IMR-90 (cell line): ENCODE measurements at regions not wholly inside any gene's neighbourhood (a gene's known extent, or its start where the extent isn't known, plus 50 kb on each side); places are given as distances from the start of the nearest gene placed in this dataset.

Experiments used
- ATAC-seq: fragments of 200-7000 bp; cut with Tn5 transposase; 2 replicates; pipeline ENCODE4 v1.9.1; 2020; ENCODE audit warnings: low read depth, mild to moderate bottlenecking, moderate library complexity
- BruUV-seq: library from RNA; stranded (reverse); fragments of 400-500 nt; replicated peaks from 2 replicates; lab custom pipeline; 2021; lab: Mats Ljungman, UMichigan
- CTCF ChIA-PET: fragments of 300-600 bp; formaldehyde crosslinking; extraction: SDS; loops from one replicate; lab custom pipeline; 2021; ENCODE audit warnings: antibody characterized with exemption; lab: Yijun Ruan, JAX
- POLR2A ChIA-PET: fragments of 300-600 bp; sonication (Branson Sonifier 250); formaldehyde crosslinking; loops from one replicate; lab custom pipeline; 2022; ENCODE audit warnings: antibody characterized with exemption; ENCODE audit not compliant: unreplicated experiment; lab: Charles Lee
- DNase-seq: peaks from one replicate; pipeline ENCODE4 v3.0.0; 2013
- H2AFZ ChIP-seq: replicated peaks from 2 replicates; pipeline ENCODE3; 2013; ENCODE audit warnings: low read length, mild to moderate bottlenecking; ENCODE audit not compliant: poor library complexity
- H2AK5ac ChIP-seq: 2 replicates; pipeline ENCODE4 v1.6.1; 2013; ENCODE audit warnings: low read depth, low read length, inconsistent platforms
- H2AK9ac ChIP-seq: replicated peaks from 2 replicates; pipeline ENCODE3; 2013; ENCODE audit warnings: mild to moderate bottlenecking, low read depth, low read length, moderate library complexity; ENCODE audit not compliant: poor library complexity
- H2BK120ac ChIP-seq: 2 replicates; pipeline ENCODE4 v1.6.1; 2013; ENCODE audit warnings: low read depth, low read length, inconsistent platforms
- H2BK15ac ChIP-seq: 3 replicates; pipeline ENCODE4 v1.6.1; 2013; ENCODE audit warnings: low read depth, low read length, inconsistent platforms
- H2BK20ac ChIP-seq: 2 replicates; pipeline ENCODE4 v1.6.1; 2013; ENCODE audit warnings: low read depth, mild to moderate bottlenecking, inconsistent platforms, low read length, moderate library complexity
- H2BK5ac ChIP-seq: 2 replicates; pipeline ENCODE4 v1.6.1; 2013; ENCODE audit warnings: mild to moderate bottlenecking, low read depth, low read length, inconsistent platforms; ENCODE audit not compliant: poor library complexity, severe bottlenecking
- H3K14ac ChIP-seq: replicated peaks from 2 replicates; pipeline ENCODE4 v1.6.1; 2013; ENCODE audit warnings: low read depth, low read length, inconsistent platforms
- H3K18ac ChIP-seq: 2 replicates; pipeline ENCODE4 v1.6.1; 2013; ENCODE audit warnings: low read depth, low read length, control low read depth
- H3K23ac ChIP-seq: 2 replicates; pipeline ENCODE4 v1.6.1; 2013; ENCODE audit warnings: low read depth, low read length, inconsistent platforms
- H3K27ac ChIP-seq: 2 replicates; pipeline ENCODE4 v1.5.1; 2013; ENCODE audit warnings: mild to moderate bottlenecking, control low read depth, low read length; ENCODE audit not compliant: insufficient read depth
- H3K27me3 ChIP-seq: 2 replicates; pipeline ENCODE4 v1.6.1; 2013; ENCODE audit warnings: low read length; ENCODE audit not compliant: control insufficient read depth, insufficient read depth
- H3K36me3 ChIP-seq: 2 replicates; pipeline ENCODE4 v1.6.1; 2013; ENCODE audit warnings: low read length, mixed read lengths; ENCODE audit not compliant: control insufficient read depth, insufficient read depth
- H3K4ac ChIP-seq: 2 replicates; pipeline ENCODE4 v1.6.1; 2013; ENCODE audit warnings: low read depth, low read length, inconsistent platforms
- H3K4me1 ChIP-seq: 2 replicates; pipeline ENCODE4 v1.6.1; 2013; ENCODE audit warnings: low read length, mixed read lengths; ENCODE audit not compliant: control insufficient read depth, insufficient read depth
- H3K4me2 ChIP-seq: 2 replicates; pipeline ENCODE4 v1.6.1; 2013; ENCODE audit warnings: low read depth, mild to moderate bottlenecking, control low read depth, low read length, moderate library complexity
- H3K4me3 ChIP-seq: 2 replicates; pipeline ENCODE4 v1.5.1; 2013; ENCODE audit warnings: low read depth, mild to moderate bottlenecking, control low read depth, low read length, moderate library complexity; ENCODE audit not compliant: insufficient read depth
- H3K56ac ChIP-seq: 2 replicates; pipeline ENCODE4 v1.6.1; 2013; ENCODE audit warnings: low read length, inconsistent platforms; ENCODE audit not compliant: insufficient read depth; ENCODE audit errors: extremely low read depth
- H3K79me1 ChIP-seq, 2 experiments: 2 replicates each; pipeline ENCODE4 v1.6.1; 2013; ENCODE audit warnings: low read length in 2 of 2, inconsistent platforms in 1 of 2, low read depth in 1 of 2
- H3K9ac ChIP-seq: 2 replicates; pipeline ENCODE4 v1.6.1; 2013; ENCODE audit warnings: low read depth, low read length, control low read depth
- H3K9me1 ChIP-seq: 2 replicates; pipeline ENCODE4 v1.6.1; 2013; ENCODE audit warnings: low read length, inconsistent platforms; ENCODE audit not compliant: insufficient read depth
- H3K9me3 ChIP-seq: 2 replicates; pipeline ENCODE4 v1.6.1; 2013; ENCODE audit warnings: low read length; ENCODE audit not compliant: control insufficient read depth, insufficient read depth
- H4K20me1 ChIP-seq: 2 replicates; pipeline ENCODE4 v1.6.1; 2013; ENCODE audit warnings: low read length, inconsistent platforms; ENCODE audit not compliant: insufficient read depth
- H4K5ac ChIP-seq: 2 replicates; pipeline ENCODE4 v1.6.1; 2013; ENCODE audit warnings: mild to moderate bottlenecking, low read depth, low read length, control low read depth
- H4K8ac ChIP-seq, 2 experiments: 2 replicates each; pipeline ENCODE4 v1.6.1; 2013; ENCODE audit warnings: low read depth in 2 of 2, low read length in 2 of 2, control low read depth in 1 of 2, inconsistent platforms in 1 of 2
- H4K91ac ChIP-seq: 2 replicates; pipeline ENCODE4 v1.6.1; 2013; ENCODE audit warnings: low read depth, low read length, inconsistent platforms; ENCODE audit not compliant: insufficient read depth
- MAZ ChIP-seq: IDR thresholded peaks from 2 replicates; pipeline ENCODE4 v1.6.1; 2012; ENCODE audit warnings: low read depth, mild to moderate bottlenecking, low read length, improper control_type of control experiment, moderate library complexity, borderline replicate concordance
- MXI1 ChIP-seq: IDR thresholded peaks from 2 replicates; pipeline ENCODE4 v1.6.1; 2012; ENCODE audit warnings: low read depth, mild to moderate bottlenecking, low read length, moderate library complexity, borderline replicate concordance
- POLR2A ChIP-seq: IDR thresholded peaks from 2 replicates; pipeline ENCODE4 v1.6.1; 2012; ENCODE audit warnings: mild to moderate bottlenecking, low read depth, low read length
- RAD21 ChIP-seq: IDR thresholded peaks from 2 replicates; pipeline ENCODE4 v1.6.1; 2012; ENCODE audit warnings: low read length, improper control_type of control experiment
- WGBS, 2 experiments: methylation state at CpG; one replicate each; pipeline versions ENCODE4 v1.1.5 to v1.1.7; 2013; ENCODE audit warnings: missing lambda C conversion rate in 2 of 2; ENCODE audit not compliant: insufficient read length in 1 of 2; ENCODE audit errors: extremely low coverage in 2 of 2; 5-methylcytosine and 5-hydroxymethylcytosine counted together
- dilution Hi-C: fragments of 300-500 bp; cut with HindIII; formaldehyde crosslinking; loops from one replicate; pipeline ENCODE4 v1.14.3; 2018; ENCODE audit warnings: low sequenced_read_pairs; ENCODE audit not compliant: unreplicated experiment
- in situ Hi-C: fragments of 300-500 bp; cut with MboI; formaldehyde crosslinking; loops from 3 replicates; pipeline ENCODE4 v1.14.3; 2019; ENCODE audit warnings: low sequenced_read_pairs, inconsistent platforms, mixed read lengths
- intact Hi-C: fragments of 100-400 bp; cut with micrococcal nuclease; formaldehyde crosslinking; loops from 2 replicates; pipeline ENCODE4 v1.10.0; 2022

GRCh38 chr1:22225858-22226589 is 83.1 kb upstream of the WNT4 start:
- no peaks in the 10 kb centered on the region for H3K4me1 ChIP-seq
- no peak for DNase-seq
- H3K9ac ChIP-seq = no peak overlapping the region
- H3K9me3 ChIP-seq = peaks cover 6% of the 10 kb centered on the region
- no peak overlapping the region for H3K4me3 ChIP-seq
- POLR2A ChIA-PET = no interaction called here
- H2BK5ac ChIP-seq = no peak overlapping the region
- no peak overlapping the region for H4K5ac ChIP-seq
- no peak overlapping the region for H2BK120ac ChIP-seq
- TF ChIP-seq RAD21 (no peak), MAZ (no peak), POLR2A (no peak), MXI1 (no peak)
- no peak for ATAC-seq
- dilution Hi-C loops = no loop called here
- CTCF ChIA-PET = no interaction called here
- H3K27me3 ChIP-seq = peaks cover 53% of the 10 kb centered on the region
- no CpG with 5 or more reads among the region's 11 CpGs for whole genome bisulfite sequencing, 2 experiments
- no peak overlapping the region for H3K18ac ChIP-seq
- no peaks in the 10 kb centered on the region for H4K20me1 ChIP-seq
- H2BK15ac ChIP-seq = no peak overlapping the region
- H3K4ac ChIP-seq = no peak overlapping the region
- no peak overlapping the region for H3K23ac ChIP-seq
- H2BK20ac ChIP-seq = no peak overlapping the region
- intact Hi-C loops = no loop called here
- no peak overlapping the region for H3K56ac ChIP-seq
- H3K14ac ChIP-seq = no peak overlapping the region
- no peak overlapping the region for H4K8ac ChIP-seq
- in situ Hi-C loops = no loop called here
- no peak overlapping the region for H4K91ac ChIP-seq
- no peak overlapping the region for H2AFZ ChIP-seq
- no peaks in the 10 kb centered on the region for H3K79me1 ChIP-seq
- H2AK5ac ChIP-seq = no peak overlapping the region
- H2AK9ac ChIP-seq = no peak overlapping the region
- no TSS peak for BruUV-seq
- H3K9me1 ChIP-seq = no peaks in the 10 kb centered on the region; the same call in 1 of the 2 replicates
- H3K27ac ChIP-seq = no peak overlapping the region
- no peak overlapping the region for H3K4me2 ChIP-seq
- H3K36me3 ChIP-seq = no peaks in the 10 kb centered on the region
